OCI-LY7 (cell line): ENCODE measurements at regions not wholly inside any gene's neighbourhood (a gene's known extent, or its start where the extent isn't known, plus 50 kb on each side); places are given as distances from the start of the nearest gene placed in this dataset.

Experiments
- EZH2phosphoT487 ChIP-seq: fragments of 200-600 bp; sonication (generic); IDR thresholded peaks from 2 replicates; pipeline ENCODE4 v1.6.1; 2018; ENCODE audit warnings: low read depth, borderline replicate concordance, mild to moderate bottlenecking, mixed run types, antibody characterized with exemption, low read length, moderate library complexity, mixed read lengths
- TF ChIP-seq, protein P1 (sequence below): fragments of 200-600 bp; sonication (generic); conservative IDR thresholded peaks from 2 replicates; pipeline ENCODE4 v1.5.1; 2014; ENCODE audit warnings: mild to moderate bottlenecking, antibody characterized with exemption, low read length, moderate library complexity, mixed read lengths

GRCh38 chr2:49289711-49290110 is 135.4 kb upstream of the FSHR start:
- TF ChIP-seq, protein P1, sequence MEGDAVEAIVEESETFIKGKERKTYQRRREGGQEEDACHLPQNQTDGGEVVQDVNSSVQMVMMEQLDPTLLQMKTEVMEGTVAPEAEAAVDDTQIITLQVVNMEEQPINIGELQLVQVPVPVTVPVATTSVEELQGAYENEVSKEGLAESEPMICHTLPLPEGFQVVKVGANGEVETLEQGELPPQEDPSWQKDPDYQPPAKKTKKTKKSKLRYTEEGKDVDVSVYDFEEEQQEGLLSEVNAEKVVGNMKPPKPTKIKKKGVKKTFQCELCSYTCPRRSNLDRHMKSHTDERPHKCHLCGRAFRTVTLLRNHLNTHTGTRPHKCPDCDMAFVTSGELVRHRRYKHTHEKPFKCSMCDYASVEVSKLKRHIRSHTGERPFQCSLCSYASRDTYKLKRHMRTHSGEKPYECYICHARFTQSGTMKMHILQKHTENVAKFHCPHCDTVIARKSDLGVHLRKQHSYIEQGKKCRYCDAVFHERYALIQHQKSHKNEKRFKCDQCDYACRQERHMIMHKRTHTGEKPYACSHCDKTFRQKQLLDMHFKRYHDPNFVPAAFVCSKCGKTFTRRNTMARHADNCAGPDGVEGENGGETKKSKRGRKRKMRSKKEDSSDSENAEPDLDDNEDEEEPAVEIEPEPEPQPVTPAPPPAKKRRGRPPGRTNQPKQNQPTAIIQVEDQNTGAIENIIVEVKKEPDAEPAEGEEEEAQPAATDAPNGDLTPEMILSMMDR, result no peak
- TF ChIP-seq EZH2phosphoT487, result no peak
